Type B pancreatic cell (in vitro differentiated cells): ENCODE measurements at regions not wholly inside any gene's neighbourhood (a gene's known extent, or its start where the extent isn't known, plus 50 kb on each side); places are given as distances from the start of the nearest gene placed in this dataset.

Experiments used
- DNase-seq: peaks from one replicate; pipeline ENCODE4 v3.0.0; 2021; ENCODE audit warnings: mixed read lengths; ENCODE audit not compliant: unreplicated experiment; ENCODE audit errors: extremely low spot score
- H3K27ac Mint-ChIP-seq: 2 replicates; pipeline ENCODE4 v1.8.0; 2021; ENCODE audit warnings: mild to moderate bottlenecking, mixed read lengths
- H3K27me3 Mint-ChIP-seq: 2 replicates; pipeline ENCODE4 v1.8.0; 2021; ENCODE audit warnings: mixed read lengths
- H3K36me3 Mint-ChIP-seq: 2 replicates; pipeline ENCODE4 v1.8.0; 2021; ENCODE audit warnings: mixed read lengths
- H3K4me1 Mint-ChIP-seq: one replicate; pipeline ENCODE4 v1.8.0; 2021; ENCODE audit warnings: mixed read lengths; ENCODE audit not compliant: unreplicated experiment
- H3K4me3 Mint-ChIP-seq: 2 replicates; pipeline ENCODE4 v1.8.0; 2021; ENCODE audit warnings: mild to moderate bottlenecking, mixed read lengths
- H3K9me3 Mint-ChIP-seq: 2 replicates; pipeline ENCODE4 v1.8.0; 2021; ENCODE audit warnings: mixed read lengths
- TF ChIP-seq, protein P1 (sequence below): fragments of 200-600 bp; sonication (generic); conservative IDR thresholded peaks from 2 replicates; pipeline ENCODE4 v1.5.0; 2021; ENCODE audit warnings: antibody characterized with exemption, mild to moderate bottlenecking

DNA sequence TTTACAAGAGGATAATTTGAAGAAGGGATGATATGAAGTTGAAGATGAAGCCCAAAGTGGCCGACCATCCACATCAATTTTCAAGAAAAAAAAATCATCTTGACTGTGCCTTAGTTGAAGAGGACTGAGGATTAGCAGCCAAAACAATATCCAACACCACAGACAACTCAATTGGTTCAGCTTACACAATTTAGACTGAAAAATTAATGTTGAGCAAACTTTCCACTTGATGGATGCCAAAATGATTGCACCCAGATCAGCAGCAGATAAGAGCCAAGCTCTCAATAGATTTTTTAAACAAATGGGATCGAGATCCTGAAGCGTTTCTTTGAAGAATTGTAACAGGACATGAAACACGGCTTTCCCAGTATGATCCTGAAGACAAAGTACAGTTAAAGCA, 163.2 kb downstream of the GADD45G start:
- no peak for DNase-seq
- Mint-ChIP-seq H3K27ac (no peak overlapping the region), H3K4me3 (no peak overlapping the region), H3K9me3 (peaks cover 4% of the 10 kb centered on the region), H3K36me3 (no peaks in the 10 kb centered on the region), H3K4me1 (peaks cover 21% of the 10 kb centered on the region), H3K27me3 (no peaks in the 10 kb centered on the region)
- TF ChIP-seq, protein P1, sequence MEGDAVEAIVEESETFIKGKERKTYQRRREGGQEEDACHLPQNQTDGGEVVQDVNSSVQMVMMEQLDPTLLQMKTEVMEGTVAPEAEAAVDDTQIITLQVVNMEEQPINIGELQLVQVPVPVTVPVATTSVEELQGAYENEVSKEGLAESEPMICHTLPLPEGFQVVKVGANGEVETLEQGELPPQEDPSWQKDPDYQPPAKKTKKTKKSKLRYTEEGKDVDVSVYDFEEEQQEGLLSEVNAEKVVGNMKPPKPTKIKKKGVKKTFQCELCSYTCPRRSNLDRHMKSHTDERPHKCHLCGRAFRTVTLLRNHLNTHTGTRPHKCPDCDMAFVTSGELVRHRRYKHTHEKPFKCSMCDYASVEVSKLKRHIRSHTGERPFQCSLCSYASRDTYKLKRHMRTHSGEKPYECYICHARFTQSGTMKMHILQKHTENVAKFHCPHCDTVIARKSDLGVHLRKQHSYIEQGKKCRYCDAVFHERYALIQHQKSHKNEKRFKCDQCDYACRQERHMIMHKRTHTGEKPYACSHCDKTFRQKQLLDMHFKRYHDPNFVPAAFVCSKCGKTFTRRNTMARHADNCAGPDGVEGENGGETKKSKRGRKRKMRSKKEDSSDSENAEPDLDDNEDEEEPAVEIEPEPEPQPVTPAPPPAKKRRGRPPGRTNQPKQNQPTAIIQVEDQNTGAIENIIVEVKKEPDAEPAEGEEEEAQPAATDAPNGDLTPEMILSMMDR = no peak

DNA sequence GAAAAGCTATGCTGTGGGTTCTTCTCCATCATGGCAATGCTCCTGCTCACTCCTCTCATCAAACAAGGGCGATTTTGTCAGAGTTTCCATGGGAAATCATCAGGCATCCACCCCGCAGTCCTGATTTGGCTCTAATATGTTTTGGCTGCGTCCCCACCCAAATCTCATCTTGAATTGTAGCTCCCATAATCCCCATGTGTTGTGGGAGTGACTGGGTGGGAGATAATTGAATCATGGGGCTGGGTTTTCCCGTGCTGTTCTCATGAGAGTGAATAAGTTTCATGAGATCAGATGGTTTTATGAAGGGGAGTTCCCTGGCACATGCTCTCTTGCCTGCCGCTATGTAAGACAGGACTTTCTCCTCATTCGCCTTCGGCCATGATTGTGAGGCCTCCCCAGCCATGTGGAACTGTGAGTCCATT, 163.8 kb downstream of the GADD45G start:
- peaks cover 4% of the 10 kb centered on the region for H3K9me3 Mint-ChIP-seq
- no peak overlapping the region for H3K27ac Mint-ChIP-seq
- H3K27me3 Mint-ChIP-seq = no peaks in the 10 kb centered on the region
- H3K4me1 Mint-ChIP-seq = peaks cover 21% of the 10 kb centered on the region
- no peaks in the 10 kb centered on the region for H3K36me3 Mint-ChIP-seq
- H3K4me3 Mint-ChIP-seq = no peak overlapping the region
- TF ChIP-seq, protein P1 = no peak
- DNase-seq = no peak

DNA sequence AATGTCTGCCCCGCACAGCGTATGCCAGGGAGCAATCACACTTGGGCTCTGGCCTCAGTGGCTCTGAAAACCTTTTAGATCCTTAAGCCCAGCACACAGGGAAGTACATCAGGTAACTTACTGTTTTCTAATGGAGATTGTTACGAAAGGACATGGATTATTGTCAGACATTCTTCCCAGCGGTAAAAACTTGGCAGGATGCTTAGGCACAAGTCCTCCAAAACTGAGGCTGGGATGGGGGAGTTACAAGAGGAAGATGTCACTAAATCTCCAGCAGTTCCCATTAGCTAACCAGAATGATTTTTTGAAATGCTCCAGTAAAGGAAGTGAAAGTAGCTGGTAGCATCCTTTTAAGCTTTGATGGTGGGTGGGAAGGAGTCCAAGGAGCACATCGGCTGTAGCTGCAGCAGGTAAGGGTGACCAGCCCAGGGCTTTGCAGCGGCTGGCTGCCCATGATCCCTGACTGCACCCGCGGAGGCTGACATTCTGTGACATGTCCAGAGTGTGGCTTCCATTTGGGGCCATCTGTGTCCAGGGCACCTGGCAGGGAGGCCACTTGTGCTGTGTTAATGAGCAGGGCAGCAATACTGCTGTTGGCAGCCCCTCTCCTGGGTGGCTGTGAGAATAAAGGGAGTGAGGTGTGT, 165.8 kb downstream of the GADD45G start:
- no peak for DNase-seq
- H3K4me3 Mint-ChIP-seq = no peak overlapping the region
- H3K4me1 Mint-ChIP-seq = peaks cover 20% of the 10 kb centered on the region
- no peak overlapping the region for H3K27ac Mint-ChIP-seq
- H3K27me3 Mint-ChIP-seq = no peaks in the 10 kb centered on the region
- TF ChIP-seq, protein P1 = no peak
- peaks cover 4% of the 10 kb centered on the region for H3K9me3 Mint-ChIP-seq
- H3K36me3 Mint-ChIP-seq = no peaks in the 10 kb centered on the region

- H3K4me1 Mint-ChIP-seq = peaks cover 16% of the 10 kb centered on the region
- no peak overlapping the region for H3K4me3 Mint-ChIP-seq
- no peaks in the 10 kb centered on the region for H3K36me3 Mint-ChIP-seq
- TF ChIP-seq, protein P1 = no peak
- no peak for DNase-seq
- no peak overlapping the region for H3K27ac Mint-ChIP-seq
- peaks cover 4% of the 10 kb centered on the region for H3K9me3 Mint-ChIP-seq
- no peaks in the 10 kb centered on the region for H3K27me3 Mint-ChIP-seq
Observed at GRCh38 chr9:89771205-89771604, 166.4 kb downstream of the GADD45G start.

DNA sequence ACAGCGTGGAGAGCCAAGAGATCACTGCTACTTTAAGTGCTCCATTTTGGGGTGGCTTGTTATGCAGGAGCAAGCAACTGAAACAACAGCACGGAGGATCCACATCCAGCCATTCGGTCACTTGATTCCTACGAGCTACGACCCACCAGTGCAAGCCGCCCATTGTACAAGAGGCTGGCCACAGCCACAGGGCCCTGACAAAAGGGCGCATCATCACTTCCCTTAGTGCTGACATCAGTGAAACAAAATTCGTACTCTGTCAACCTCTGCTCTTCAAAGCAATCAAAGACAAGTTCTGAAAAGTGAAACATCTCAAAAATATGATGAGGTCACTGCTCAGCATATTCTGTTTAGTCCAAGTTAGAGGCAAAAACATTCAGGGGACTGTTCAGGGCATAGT, 168.4 kb downstream of the GADD45G start:
- Mint-ChIP-seq H3K36me3 (no peaks in the 10 kb centered on the region), H3K27me3 (peaks cover 8% of the 10 kb centered on the region), H3K9me3 (no peaks in the 10 kb centered on the region), H3K4me1 (peaks cover 4% of the 10 kb centered on the region), H3K4me3 (no peak overlapping the region), H3K27ac (no peak overlapping the region)
- DNase-seq = no peak
- TF ChIP-seq, protein P1 = no peak
